ENCODE measurements at regions not wholly inside any gene's neighbourhood (a gene's known extent, or its start where the extent isn't known, plus 50 kb on each side); places are given as distances from the start of the nearest gene placed in this dataset.

DNA sequence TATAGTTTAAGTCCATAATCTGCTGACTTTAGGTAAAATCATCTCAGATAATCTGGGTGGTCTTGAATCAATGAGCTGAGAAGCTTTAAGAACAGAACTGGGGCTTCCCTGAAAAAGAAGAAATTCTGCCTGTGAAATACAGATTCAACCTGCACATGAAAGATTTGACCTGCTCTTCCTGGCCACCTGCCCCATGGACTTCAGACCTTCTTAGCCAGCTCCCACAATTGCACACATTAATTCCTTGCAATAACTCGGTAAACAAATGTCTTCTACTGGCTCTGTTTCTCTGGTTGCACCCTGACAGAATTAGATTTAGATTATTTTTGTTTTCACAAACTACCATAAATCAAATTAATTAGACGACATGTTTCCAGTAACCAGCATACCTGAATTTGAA is 2117.9 kb upstream of the C9orf72 start:
- ATAC-seq (no peak), DNase-seq (no peak)
- no peak overlapping the region for H3K4me3 ChIP-seq
- H3K27ac ChIP-seq = no peak overlapping the region
- no peaks in the 10 kb centered on the region for H3K9me3 ChIP-seq
- H3K4me1 ChIP-seq = no peaks in the 10 kb centered on the region
- H3K36me3 ChIP-seq = no peaks in the 10 kb centered on the region
- no peaks in the 10 kb centered on the region for H3K27me3 ChIP-seq
- TF ChIP-seq, protein P1, sequence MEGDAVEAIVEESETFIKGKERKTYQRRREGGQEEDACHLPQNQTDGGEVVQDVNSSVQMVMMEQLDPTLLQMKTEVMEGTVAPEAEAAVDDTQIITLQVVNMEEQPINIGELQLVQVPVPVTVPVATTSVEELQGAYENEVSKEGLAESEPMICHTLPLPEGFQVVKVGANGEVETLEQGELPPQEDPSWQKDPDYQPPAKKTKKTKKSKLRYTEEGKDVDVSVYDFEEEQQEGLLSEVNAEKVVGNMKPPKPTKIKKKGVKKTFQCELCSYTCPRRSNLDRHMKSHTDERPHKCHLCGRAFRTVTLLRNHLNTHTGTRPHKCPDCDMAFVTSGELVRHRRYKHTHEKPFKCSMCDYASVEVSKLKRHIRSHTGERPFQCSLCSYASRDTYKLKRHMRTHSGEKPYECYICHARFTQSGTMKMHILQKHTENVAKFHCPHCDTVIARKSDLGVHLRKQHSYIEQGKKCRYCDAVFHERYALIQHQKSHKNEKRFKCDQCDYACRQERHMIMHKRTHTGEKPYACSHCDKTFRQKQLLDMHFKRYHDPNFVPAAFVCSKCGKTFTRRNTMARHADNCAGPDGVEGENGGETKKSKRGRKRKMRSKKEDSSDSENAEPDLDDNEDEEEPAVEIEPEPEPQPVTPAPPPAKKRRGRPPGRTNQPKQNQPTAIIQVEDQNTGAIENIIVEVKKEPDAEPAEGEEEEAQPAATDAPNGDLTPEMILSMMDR (IDR thresholded peaks at IDR 0.05) = no peak
- intact Hi-C loops (cut with DNase I) = no loop called here

DNA sequence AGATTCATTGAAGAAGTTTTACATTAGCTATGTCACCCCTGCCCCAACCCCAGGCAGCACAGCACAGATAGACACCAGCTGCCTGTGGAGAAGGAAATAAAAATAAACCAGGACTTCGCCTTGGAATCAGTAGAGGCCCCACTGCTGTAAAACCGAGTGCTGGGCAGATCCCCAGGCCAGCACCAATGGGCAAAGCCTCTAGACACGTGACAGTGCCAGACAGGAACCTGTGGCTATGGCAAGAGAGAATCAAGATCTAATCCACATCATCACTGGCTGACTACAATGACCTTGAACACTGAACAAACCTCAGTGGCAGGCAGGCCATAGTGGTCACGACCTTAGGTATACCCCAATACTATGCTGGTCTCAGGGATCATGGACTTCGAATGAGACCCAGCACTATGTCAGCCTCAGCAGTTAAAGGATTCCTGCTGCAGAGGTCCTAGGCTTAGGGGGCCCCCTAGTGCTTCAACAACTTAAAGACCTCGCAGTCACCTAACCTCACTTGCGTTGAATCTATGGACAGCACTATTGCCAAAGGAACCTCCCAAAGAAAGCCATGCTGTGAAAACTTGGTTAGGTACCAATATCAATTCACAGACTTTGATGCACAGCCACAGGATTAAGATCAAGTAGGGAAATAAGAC is 2118.6 kb upstream of the C9orf72 start:
- ATAC-seq = peak; percentile 45
- Histone ChIP-seq H3K27me3 (no peaks in the 10 kb centered on the region), H3K4me3 (no peak overlapping the region), H3K4me1 (no peaks in the 10 kb centered on the region), H3K9me3 (no peaks in the 10 kb centered on the region), H3K36me3 (no peaks in the 10 kb centered on the region), H3K27ac (no peak overlapping the region)
- DNase-seq = no peak
- intact Hi-C loops (cut with DNase I) = no loop called here
- TF ChIP-seq, protein P1 (IDR thresholded peaks at IDR 0.05) = peak; percentile 13

DNA sequence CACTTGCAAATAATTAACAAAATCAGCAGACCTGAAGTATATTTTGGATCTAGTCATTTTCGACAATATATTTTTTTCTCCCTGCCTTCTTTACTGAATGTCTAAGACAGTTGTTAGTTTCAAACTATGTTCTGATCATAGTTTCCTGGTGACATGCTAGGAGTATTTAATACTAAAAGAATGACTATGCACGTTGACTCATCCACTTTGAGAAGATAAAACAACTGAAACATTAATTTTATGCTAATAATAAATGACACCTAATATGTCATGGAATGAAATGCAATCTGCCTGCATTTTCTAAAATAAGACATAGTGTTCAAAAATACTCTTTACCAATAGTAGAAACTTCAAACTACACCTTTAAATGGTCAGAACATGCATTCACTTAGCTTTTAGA is 2123.7 kb upstream of the C9orf72 start:
- intact Hi-C loops (cut with DNase I) = no loop called here

DNA sequence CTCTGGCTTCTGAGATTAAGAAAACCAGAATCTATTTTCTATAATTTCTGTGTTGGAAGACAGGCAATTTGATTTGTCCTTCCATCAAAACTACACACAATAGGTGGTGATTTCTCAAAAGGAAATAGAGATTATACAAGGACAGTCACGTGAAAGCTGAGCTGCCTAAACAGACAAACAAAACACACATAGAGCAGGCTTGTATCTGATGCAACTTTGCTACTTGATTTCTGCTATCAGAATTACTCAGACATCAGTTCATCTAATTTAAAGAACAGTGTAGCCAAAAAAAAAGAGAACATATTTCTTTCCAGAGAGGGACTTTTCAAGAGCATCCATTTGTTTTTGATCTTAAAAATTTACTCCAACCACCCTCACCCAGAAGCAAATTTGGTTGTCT is 2128.3 kb upstream of the C9orf72 start:
- DNase-seq = no peak
- TF ChIP-seq, protein P1 (IDR thresholded peaks at IDR 0.05) = no peak
- Histone ChIP-seq H3K4me1 (no peaks in the 10 kb centered on the region), H3K27ac (no peak overlapping the region), H3K4me3 (no peak overlapping the region), H3K27me3 (no peaks in the 10 kb centered on the region), H3K36me3 (no peaks in the 10 kb centered on the region), H3K9me3 (no peaks in the 10 kb centered on the region)
- intact Hi-C loops (cut with DNase I) = no loop called here
- ATAC-seq = no peak

More for the DNA sequence above, 2123.7 kb upstream of the C9orf72 start:
- Histone ChIP-seq H3K4me3 (no peak overlapping the region), H3K4me1 (no peaks in the 10 kb centered on the region), H3K27me3 (no peaks in the 10 kb centered on the region), H3K9me3 (no peaks in the 10 kb centered on the region), H3K36me3 (no peaks in the 10 kb centered on the region), H3K27ac (no peak overlapping the region)
- DNase-seq (no peak), ATAC-seq (no peak)
- TF ChIP-seq, protein P1 (IDR thresholded peaks at IDR 0.05) = no peak

DNA sequence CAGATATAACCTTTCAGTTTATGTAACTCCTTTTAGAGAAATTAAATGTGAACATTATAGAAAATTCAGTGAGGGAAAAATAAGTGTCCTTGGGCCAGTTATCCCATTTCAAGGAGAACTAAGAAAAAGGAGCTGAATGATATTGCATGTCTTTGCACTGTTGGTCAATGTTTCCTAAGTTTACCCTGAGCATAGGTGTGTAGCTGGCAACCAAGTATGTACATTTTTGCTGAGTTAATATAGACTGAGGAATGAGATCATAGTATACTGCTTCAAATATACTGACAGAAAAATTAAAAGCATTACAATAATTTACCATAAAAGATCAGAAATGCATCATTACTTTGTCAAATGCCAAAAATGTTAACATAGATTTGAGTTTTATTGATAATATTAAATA is 2128.7 kb upstream of the C9orf72 start:
- H3K27me3 ChIP-seq = no peaks in the 10 kb centered on the region

More for the DNA sequence above, 2128.7 kb upstream of the C9orf72 start:
- Histone ChIP-seq H3K36me3 (no peaks in the 10 kb centered on the region), H3K27ac (no peak overlapping the region), H3K9me3 (no peaks in the 10 kb centered on the region), H3K4me1 (no peaks in the 10 kb centered on the region), H3K4me3 (no peak overlapping the region)
- TF ChIP-seq, protein P1 (IDR thresholded peaks at IDR 0.05) = no peak
- ATAC-seq = no peak
- no peak for DNase-seq
- intact Hi-C loops (cut with DNase I) = no loop called here
